Muscle of back (tissue), 3 donors: ENCODE measurements at regions not wholly inside any gene's neighbourhood (a gene's known extent, or its start where the extent isn't known, plus 50 kb on each side); places are given as distances from the start of the nearest gene placed in this dataset.

Experiments used
- DNase-seq, 3 donors: peaks; one replicate each; pipeline versions ENCODE4 v3.0.0 to v3.0.0-alpha.2; 2013

DNA sequence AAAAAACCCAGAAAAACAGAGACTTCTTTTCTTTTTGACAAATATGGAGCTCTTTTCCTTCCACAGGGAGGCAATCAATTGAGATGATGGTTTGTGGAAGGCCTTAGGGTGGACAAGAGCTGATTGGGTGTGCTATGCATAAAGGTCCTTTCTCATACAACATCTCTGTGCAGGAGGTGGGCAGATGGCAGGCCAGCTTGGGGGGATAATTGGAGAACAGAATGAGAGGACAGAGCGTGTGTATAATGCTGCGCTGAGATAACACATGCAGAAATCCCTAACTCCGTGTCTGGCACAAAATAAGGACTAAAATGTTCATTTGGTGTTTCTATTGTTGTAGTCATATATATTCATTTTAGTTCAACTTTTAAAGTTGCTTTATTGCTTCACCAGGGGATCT, 159.0 kb upstream of the MEF2C start:
- DNase-seq: no peak

DNA sequence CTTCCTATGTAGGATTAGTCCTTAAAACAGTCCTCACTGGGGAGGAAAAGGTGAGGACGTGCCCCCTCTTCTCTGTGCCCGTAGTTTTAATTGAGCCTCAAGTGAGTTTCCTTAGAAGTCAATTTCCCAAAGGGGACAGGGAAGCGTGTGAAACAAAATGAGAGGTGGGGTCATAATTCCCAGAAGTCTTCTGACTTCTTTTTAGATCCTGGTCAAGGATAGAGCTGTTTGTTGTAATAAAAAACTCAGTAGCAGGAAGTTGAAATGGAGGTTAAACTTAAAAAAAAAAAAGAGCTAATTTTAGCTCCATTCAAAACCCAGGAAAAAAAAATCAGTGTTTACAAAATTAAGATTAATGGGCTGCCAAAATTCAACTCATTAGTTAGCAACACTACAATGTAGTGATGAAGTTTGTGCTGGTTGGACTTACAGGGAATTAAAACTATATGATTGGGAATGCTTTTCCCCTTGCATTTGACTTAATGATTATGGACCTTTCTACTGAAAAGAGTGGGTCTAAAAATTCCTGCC, 158.3 kb upstream of the MEF2C start:
- peak in 1 of 3 donors; percentile 9 for DNase-seq

- DNase-seq: peak in 2 of 3 donors; percentile 23 to 63
Measured at GRCh38 chr5:89036704-89037489, 153.9 kb upstream of the MEF2C start.

- no peak for DNase-seq
Measured at GRCh38 chr5:89036166-89036565, 153.2 kb upstream of the MEF2C start.

GRCh38 chr5:89034588-89034987, 151.6 kb upstream of the MEF2C start:
- DNase-seq: no peak

DNA sequence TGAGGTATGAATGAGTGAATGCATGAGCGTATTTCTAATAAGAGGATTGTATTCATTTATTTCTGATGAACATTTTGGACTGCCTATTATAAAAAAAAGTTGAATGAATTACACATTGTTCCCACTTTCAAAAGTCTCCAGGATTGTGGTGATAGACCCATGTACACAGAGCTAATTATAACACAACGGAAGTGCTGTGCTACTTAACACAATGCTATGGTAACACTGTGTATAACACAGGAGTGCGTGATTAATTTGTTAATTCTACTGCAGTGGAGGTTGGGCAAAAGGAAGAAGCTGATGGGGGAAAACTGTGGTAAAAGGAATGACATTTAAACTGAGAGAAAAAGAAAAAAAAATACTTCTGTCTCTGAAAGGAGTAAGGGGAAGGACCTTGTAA, 147.8 kb upstream of the MEF2C start:
- DNase-seq: no peak

GRCh38 chr5:89028595-89029285, 145.8 kb upstream of the MEF2C start:
- no peak for DNase-seq

DNA sequence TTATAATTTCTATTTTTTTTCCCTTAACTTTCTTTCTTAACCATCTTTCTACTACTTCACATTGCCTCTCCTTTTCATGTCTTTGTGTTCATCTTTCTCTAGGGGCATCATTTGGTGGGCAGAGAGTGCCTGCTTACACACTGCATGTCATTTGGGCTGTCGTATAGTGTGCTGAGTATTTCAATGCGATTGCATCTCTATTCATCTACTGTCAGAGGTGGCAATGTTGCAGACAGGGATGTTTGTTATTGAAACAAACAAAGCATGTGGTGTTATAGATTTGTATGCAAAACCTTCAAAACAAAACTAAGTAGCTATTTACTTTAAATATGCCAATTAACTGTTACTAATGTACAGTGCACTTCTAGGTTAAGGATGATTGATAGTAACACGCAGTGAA, 141.1 kb upstream of the MEF2C start:
- DNase-seq: no peak

DNA sequence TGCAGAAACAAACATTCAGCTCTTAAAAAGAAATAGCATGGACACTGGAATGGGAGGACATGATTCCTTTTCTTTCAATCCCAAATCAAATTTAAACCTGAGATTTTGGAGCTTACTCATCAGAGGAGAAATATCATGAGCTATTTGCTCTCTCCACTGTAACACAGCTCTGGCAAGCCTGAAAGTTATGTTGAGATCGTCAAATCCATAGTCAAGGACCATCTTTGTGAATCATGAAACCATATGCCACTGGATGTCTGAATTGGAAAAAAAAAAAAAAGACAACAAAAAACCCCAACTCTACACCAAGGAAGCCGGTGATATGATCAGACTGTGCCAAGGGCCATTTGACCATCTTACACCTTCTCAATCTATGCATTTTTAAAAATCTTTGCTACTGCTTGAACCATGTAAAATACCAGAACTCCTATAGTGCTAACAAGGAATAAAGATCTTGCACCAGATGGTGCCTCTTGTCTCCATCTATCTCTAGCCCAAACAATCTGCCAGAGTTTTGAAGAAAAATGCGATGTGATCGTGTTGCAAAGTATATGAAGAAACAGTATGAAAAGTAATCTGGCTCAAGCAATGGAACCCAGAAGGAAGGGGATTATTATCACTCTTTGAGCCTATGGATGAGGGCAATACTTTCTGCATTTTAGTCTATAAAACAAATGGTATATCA, 138.1 kb upstream of the MEF2C start:
- DNase-seq: no peak

GRCh38 chr5:89016741-89017303, 133.8 kb upstream of the MEF2C start:
- no peak for DNase-seq

GRCh38 chr5:89015409-89015808, 132.4 kb upstream of the MEF2C start:
- no peak for DNase-seq

GRCh38 chr5:89011778-89012711, 129.1 kb upstream of the MEF2C start:
- DNase-seq: no peak

- DNase-seq: no peak
Measured at GRCh38 chr5:89010512-89010911, 127.5 kb upstream of the MEF2C start.

DNA sequence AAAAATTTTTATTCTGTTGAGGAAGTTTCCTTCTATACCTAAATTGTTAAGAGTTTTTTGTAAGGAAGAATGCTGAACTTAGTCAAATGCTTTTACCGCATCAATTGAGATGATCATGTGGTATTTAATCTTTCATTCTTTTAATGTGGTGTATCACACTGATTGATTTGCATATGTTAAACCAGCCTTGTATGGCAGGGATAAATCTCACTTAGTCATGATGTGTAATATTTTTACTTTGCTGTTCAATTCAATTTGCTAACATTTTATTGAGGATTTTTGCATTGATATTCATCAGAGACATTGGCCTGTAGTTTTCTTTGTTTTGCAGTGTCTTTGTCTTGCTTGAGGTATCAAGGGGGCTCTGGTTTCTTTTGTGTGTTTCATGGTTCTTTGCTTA, 125.3 kb upstream of the MEF2C start:
- no peak for DNase-seq

DNA sequence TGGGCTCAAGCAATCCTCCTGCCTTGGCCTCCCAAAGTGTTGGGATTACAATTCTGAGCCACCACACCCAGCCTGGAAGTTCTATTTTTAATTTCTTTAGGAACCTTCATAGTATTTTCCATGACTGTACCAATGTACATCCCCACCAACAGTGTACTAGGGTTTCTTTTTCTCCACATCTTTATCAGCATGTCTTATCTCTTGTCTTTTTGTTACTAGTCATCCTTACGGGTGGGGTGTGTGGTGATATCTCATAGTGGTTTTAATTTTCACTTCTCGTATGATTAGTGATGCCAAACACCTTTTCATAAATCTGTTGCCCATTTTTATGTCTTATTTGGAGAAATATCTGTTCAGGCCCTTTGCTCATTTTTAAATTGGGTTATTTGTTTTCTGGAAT, 123.0 kb upstream of the MEF2C start:
- no peak for DNase-seq

GRCh38 chr5:89004379-89004778, 121.4 kb upstream of the MEF2C start:
- DNase-seq: no peak

GRCh38 chr5:89003563-89004036, 120.6 kb upstream of the MEF2C start:
- no peak for DNase-seq

DNA sequence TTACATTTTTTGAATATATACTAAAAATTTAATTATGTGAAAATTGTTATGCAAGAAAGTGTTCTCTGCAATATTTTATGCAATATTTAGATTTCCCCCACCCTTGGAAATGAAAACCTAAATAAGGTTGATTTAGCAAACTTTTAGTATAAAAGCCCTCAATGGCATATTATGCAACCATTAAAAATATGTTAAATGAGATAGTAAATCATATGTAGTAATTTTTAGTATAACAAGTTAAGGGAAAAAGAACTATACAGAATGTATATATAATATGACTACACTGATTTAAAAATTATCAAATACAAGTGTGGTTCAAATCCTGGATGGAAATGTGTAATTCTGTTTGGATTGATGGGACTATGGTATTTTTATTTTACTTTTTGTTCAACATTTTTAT, 116.9 kb upstream of the MEF2C start:
- DNase-seq: no peak

DNA sequence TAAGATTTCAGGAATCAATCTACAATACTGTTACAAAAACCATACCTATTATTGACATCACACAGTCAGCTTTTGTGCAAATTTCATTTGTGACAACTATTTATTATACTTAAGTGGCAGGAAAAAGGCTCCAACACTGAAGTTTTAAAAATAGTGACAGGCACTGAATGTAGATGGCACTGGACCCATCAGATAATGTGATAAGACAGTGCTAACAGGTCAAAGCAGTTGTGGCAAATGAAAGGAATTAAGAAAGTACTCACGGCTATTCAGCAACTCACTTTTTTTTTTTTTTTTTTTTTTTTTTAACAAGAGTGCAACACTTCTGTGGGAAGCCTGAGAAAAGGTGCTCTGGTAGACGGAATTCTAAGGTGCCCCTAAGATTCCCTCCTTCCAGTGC, 115.0 kb upstream of the MEF2C start:
- no peak for DNase-seq

DNA sequence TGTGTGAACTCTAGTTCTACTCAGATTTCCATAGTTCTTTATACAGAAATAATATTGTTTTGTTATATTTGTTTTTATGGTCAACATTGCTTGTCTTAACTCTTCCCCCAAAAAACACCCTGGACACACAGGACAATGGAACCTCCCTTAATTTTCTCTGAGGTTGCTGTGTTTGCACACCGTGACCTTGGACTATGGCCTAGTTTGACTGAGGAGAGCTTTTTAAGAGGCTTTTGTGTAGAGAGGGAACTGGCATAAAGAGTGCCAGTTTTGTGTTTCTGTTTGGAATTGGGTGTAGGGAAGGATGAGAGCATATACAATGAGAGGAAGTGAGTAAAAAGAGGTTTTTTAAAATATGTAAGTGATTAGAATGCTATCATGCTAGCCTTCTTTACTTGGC, 101.1 kb upstream of the MEF2C start:
- DNase-seq: no peak

DNA sequence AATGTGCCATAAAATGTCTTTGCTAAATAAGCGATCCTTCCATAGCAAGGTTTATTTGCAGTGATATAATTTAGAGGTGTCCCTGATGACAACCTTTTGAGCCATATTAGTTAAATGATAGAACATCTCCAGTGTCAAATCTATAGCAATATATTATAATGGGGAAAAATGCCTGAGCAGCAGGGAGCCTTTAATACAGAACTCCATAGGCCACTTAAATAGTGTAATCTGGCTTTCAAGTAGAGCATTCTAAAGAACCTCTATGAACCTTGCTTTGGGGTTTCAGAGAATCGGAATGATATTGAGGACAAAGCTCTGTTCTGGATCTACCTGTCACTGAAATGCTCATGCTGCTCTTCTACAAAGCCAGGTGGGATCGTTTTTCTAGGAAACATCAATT, 96.7 kb upstream of the MEF2C start:
- DNase-seq: no peak
